DMS 273 treated with DMSO at 0.1 percent for 48 hours (cell line): ENCODE measurements at regions not wholly inside any gene's neighbourhood (a gene's known extent, or its start where the extent isn't known, plus 50 kb on each side); places are given as distances from the start of the nearest gene placed in this dataset.

Source experiments
- DNase-seq: peaks from one replicate; lab custom pipeline; 2025; lab: John Stamatoyannopoulos, UW

GRCh38 chr15:35727627-35728026 is 181.7 kb upstream of the DPH6 start:
- DNase-seq: no peak

GRCh38 chr15:35728219-35728940 is 182.4 kb upstream of the DPH6 start:
- DNase-seq: no peak

- DNase-seq: no peak
Observed at GRCh38 chr15:35736150-35736549, 190.2 kb upstream of the DPH6 start.

- DNase-seq: no peak
Observed at GRCh38 chr15:35737441-35737840, 191.5 kb upstream of the DPH6 start.

GRCh38 chr15:35738370-35738769 is 192.4 kb upstream of the DPH6 start:
- no peak for DNase-seq

GRCh38 chr15:35740761-35741160 is 194.8 kb upstream of the DPH6 start:
- DNase-seq: no peak

GRCh38 chr15:35741395-35741794 is 195.4 kb upstream of the DPH6 start:
- DNase-seq: no peak

GRCh38 chr15:35741881-35742280 is 195.9 kb upstream of the DPH6 start:
- DNase-seq: no peak

- DNase-seq: no peak
Observed at GRCh38 chr15:35743321-35743720, 197.4 kb upstream of the DPH6 start.

- DNase-seq: no peak
Observed at GRCh38 chr15:35746121-35746520, 200.2 kb upstream of the DPH6 start.

GRCh38 chr15:35748105-35748504 is 202.1 kb upstream of the DPH6 start:
- no peak for DNase-seq

- no peak for DNase-seq
Observed at GRCh38 chr15:35750051-35750450, 204.1 kb upstream of the DPH6 start.

- DNase-seq: no peak
Observed at GRCh38 chr15:35751413-35752133, 205.6 kb upstream of the DPH6 start.

GRCh38 chr15:35752134-35752466 is 206.1 kb upstream of the DPH6 start:
- DNase-seq: no peak

- no peak for DNase-seq
Observed at GRCh38 chr15:35753486-35753885, 207.5 kb upstream of the DPH6 start.

- DNase-seq: no peak
Observed at GRCh38 chr15:35755237-35755802, 209.4 kb upstream of the DPH6 start.

- DNase-seq: no peak
Observed at GRCh38 chr15:35756623-35757022, 210.7 kb upstream of the DPH6 start.

GRCh38 chr15:35757361-35757760 is 211.4 kb upstream of the DPH6 start:
- DNase-seq: no peak

GRCh38 chr15:35757765-35758164 is 211.8 kb upstream of the DPH6 start:
- DNase-seq: no peak

- no peak for DNase-seq
Observed at GRCh38 chr15:35764661-35765519, 218.9 kb upstream of the DPH6 start.

GRCh38 chr15:35768949-35769348 is 223.0 kb upstream of the DPH6 start:
- no peak for DNase-seq

GRCh38 chr15:35769656-35770055 is 223.7 kb upstream of the DPH6 start:
- no peak for DNase-seq
